GM12878 (cell line): ENCODE measurements at regions not wholly inside any gene's neighbourhood (a gene's known extent, or its start where the extent isn't known, plus 50 kb on each side); places are given as distances from the start of the nearest gene placed in this dataset.

Source experiments
- ATAC-seq: fragments of 200-7000 bp; cut with Tn5 transposase; 3 replicates; pipeline ENCODE4 v1.9.1; 2020; ENCODE audit warnings: mild to moderate bottlenecking, moderate library complexity
- BruUV-seq: library from RNA; stranded (reverse); fragments of 400-500 nt; replicated peaks from 2 replicates; lab custom pipeline; 2021; lab: Mats Ljungman, UMichigan
- CTCF ChIA-PET: fragments of 300-600 bp; sonication (Branson Sonifier 250); formaldehyde crosslinking; extraction: SDS; loops from one replicate; lab custom pipeline; 2021; ENCODE audit warnings: inconsistent platforms; lab: Yijun Ruan, JAX
- POLR2A ChIA-PET: fragments of 350-600 bp; formaldehyde crosslinking; extraction: SDS; loops from one replicate; lab custom pipeline; 2021; ENCODE audit warnings: inconsistent platforms; lab: Charles Lee
- RAD21 ChIA-PET: fragments of 300-600 bp; sonication (Branson Sonifier 250); formaldehyde crosslinking; loops from one replicate; lab custom pipeline; 2023; ENCODE audit warnings: antibody characterized with exemption; ENCODE audit not compliant: unreplicated experiment; lab: Charles Lee
- SMC1A ChIA-PET: fragments of 300-600 bp; sonication (Branson Sonifier 250); formaldehyde crosslinking; loops from one replicate; lab custom pipeline; 2023; ENCODE audit not compliant: unreplicated experiment, uncharacterized antibody; lab: Charles Lee
- DNase-seq: peaks from one replicate; pipeline ENCODE4 v3.0.0-alpha.2; 2011; ENCODE audit warnings: low read depth, low spot score
- FAIRE-seq: peaks from 3 replicates; lab custom pipeline; 2011; peaks lifted over from hg19 to GRCh38; lab: Jason Lieb, UNC
- H2AFZ ChIP-seq: 2 replicates; pipeline ENCODE4 v1.6.0; 2011; ENCODE audit warnings: low read depth, low read length, control low read depth; ENCODE audit not compliant: control insufficient read depth
- H3K27ac ChIP-seq: 2 replicates; pipeline ENCODE4 v1.5.1; 2011; ENCODE audit warnings: control low read depth; ENCODE audit not compliant: control insufficient read depth, insufficient read depth
- H3K27me3 ChIP-seq, 2 experiments: replicated peaks in 1 of 2; 2 replicates each; pipeline versions ENCODE4 v1.6.0 to v1.6.1; 2011; ENCODE audit warnings: low read length in 1 of 2; ENCODE audit not compliant: control insufficient read depth in 2 of 2, insufficient read depth in 2 of 2
- H3K36me3 ChIP-seq, 2 experiments: 2 replicates each; pipeline ENCODE4 v1.5.1; 2011; ENCODE audit warnings: low read length in 1 of 2; ENCODE audit not compliant: control insufficient read depth in 2 of 2, insufficient read depth in 2 of 2
- H3K4me1 ChIP-seq: 2 replicates; pipeline ENCODE4 v1.6.1; 2011; ENCODE audit warnings: mild to moderate bottlenecking, low read length, moderate library complexity, mixed read lengths; ENCODE audit not compliant: control insufficient read depth, insufficient read depth
- H3K4me2 ChIP-seq: 2 replicates; pipeline ENCODE4 v1.6.0; 2011; ENCODE audit warnings: control low read depth; ENCODE audit not compliant: control insufficient read depth, insufficient read depth
- H3K4me3 ChIP-seq: fragments of 200-600 bp; sonication (generic); 2 replicates; pipeline ENCODE4 v1.5.1; 2016
- H3K79me2 ChIP-seq: 2 replicates; pipeline ENCODE4 v1.6.0; 2011; ENCODE audit warnings: low read length; ENCODE audit not compliant: control insufficient read depth, insufficient read depth
- H3K9ac ChIP-seq: 2 replicates; pipeline ENCODE4 v1.8.0; 2011; ENCODE audit warnings: low read length, control low read depth, mixed read lengths; ENCODE audit not compliant: control insufficient read depth, insufficient read depth
- H3K9me3 ChIP-seq: replicated peaks from 3 replicates; pipeline ENCODE4 v1.5.1; 2011; ENCODE audit warnings: mild to moderate bottlenecking, low read length; ENCODE audit not compliant: control insufficient read depth, insufficient read depth
- H4K20me1 ChIP-seq: 2 replicates; pipeline ENCODE4 v1.6.0; 2011; ENCODE audit not compliant: control insufficient read depth, insufficient read depth
- CBFB ChIP-seq: IDR thresholded peaks from 2 replicates; pipeline ENCODE4 v1.6.1; 2016; ENCODE audit warnings: antibody characterized with exemption, low read depth
- EED ChIP-seq: sonication (generic); IDR thresholded peaks from 2 replicates; pipeline ENCODE4 v1.6.1; 2016; ENCODE audit warnings: antibody characterized with exemption, low read depth
- FOS ChIP-seq: IDR thresholded peaks from 3 replicates; pipeline ENCODE4 v1.6.1; 2011; ENCODE audit warnings: borderline replicate concordance; ENCODE audit not compliant: insufficient read length; ENCODE audit errors: extremely low read depth
- GATAD2B ChIP-seq: fragments of 450-650 bp; conservative IDR thresholded peaks from 2 replicates; pipeline ENCODE4 v1.6.1; 2017; ENCODE audit warnings: low read depth, mild to moderate bottlenecking, moderate library complexity
- PKNOX1 ChIP-seq: fragments of 450-650 bp; IDR thresholded peaks from 2 replicates; pipeline ENCODE4 v1.6.1; 2016; ENCODE audit warnings: mild to moderate bottlenecking
- RBBP5 ChIP-seq: fragments of 200-600 bp; sonication (generic); conservative IDR thresholded peaks from 2 replicates; pipeline ENCODE4 v1.6.1; 2016
- SREBF1 ChIP-seq: IDR thresholded peaks from 2 replicates; pipeline ENCODE4 v1.6.1; 2012; ENCODE audit warnings: mild to moderate bottlenecking, low read length
- SUZ12 ChIP-seq: fragments of 200-600 bp; sonication (generic); IDR thresholded peaks from one replicate; pipeline ENCODE4 v1.6.1; 2018; ENCODE audit warnings: antibody characterized with exemption, mild to moderate bottlenecking; ENCODE audit not compliant: unreplicated experiment
- ZBED1 ChIP-seq: IDR thresholded peaks from 2 replicates; pipeline ENCODE4 v1.6.1; 2016; ENCODE audit warnings: borderline replicate concordance
- ZNF274 ChIP-seq: IDR thresholded peaks from one replicate; pipeline ENCODE4 v1.8.0; 2011; ENCODE audit not compliant: insufficient read length, insufficient read depth
- WGBS: methylation state at CpG from one replicate; pipeline ENCODE4 v1.1.6; 2016; ENCODE audit warnings: low lambda C conversion rate; ENCODE audit not compliant: insufficient replicate concordance, insufficient coverage; ENCODE audit errors: missing lambda C conversion rate; 5-methylcytosine and 5-hydroxymethylcytosine counted together
- in situ Hi-C: fragments of 300-500 bp; cut with MboI; formaldehyde crosslinking; loops from 9 replicates; pipeline ENCODE4 v1.14.3; 2018; ENCODE audit warnings: mixed read lengths
- intact Hi-C: fragments of 100-400 bp; cut with micrococcal nuclease; formaldehyde crosslinking; loops from one replicate; pipeline ENCODE4 v1.14.2; 2022; ENCODE audit not compliant: unreplicated experiment
- TF ChIP-seq, protein P1 (sequence below): fragments of 450-650 bp; IDR thresholded peaks from 2 replicates; pipeline ENCODE4 v1.6.1; 2016; ENCODE audit warnings: mild to moderate bottlenecking, moderate library complexity, borderline replicate concordance
- TF ChIP-seq, protein P2 (sequence below): fragments of 450-650 bp; IDR thresholded peaks from 2 replicates; pipeline ENCODE4 v1.6.1; 2017; ENCODE audit warnings: borderline replicate concordance
- TF ChIP-seq, protein P3 (sequence below): IDR thresholded peaks from 2 replicates; pipeline ENCODE4 v1.6.1; 2012; ENCODE audit warnings: low read depth, low read length, improper control_type of control experiment

GRCh38 chr3:72011485-72011884 lies 226.5 kb upstream of the PROK2 start:
- Histone ChIP-seq H3K27me3 (no peaks in the 10 kb centered on the region), H2AFZ (no peak overlapping the region), H3K79me2 (no peaks in the 10 kb centered on the region)
- in situ Hi-C loops: no loop called here
- intact Hi-C loops: no loop called here
- 62% methylated on average over 4 of the region's 4 CpGs for WGBS
- ATAC-seq (no peak), FAIRE-seq (no peak)
- ChIA-PET SMC1A (no interaction called here), CTCF (no interaction called here)
- no peak for TF ChIP-seq PKNOX1
- no peak for TF ChIP-seq ZNF274
- TF ChIP-seq, protein P1, sequence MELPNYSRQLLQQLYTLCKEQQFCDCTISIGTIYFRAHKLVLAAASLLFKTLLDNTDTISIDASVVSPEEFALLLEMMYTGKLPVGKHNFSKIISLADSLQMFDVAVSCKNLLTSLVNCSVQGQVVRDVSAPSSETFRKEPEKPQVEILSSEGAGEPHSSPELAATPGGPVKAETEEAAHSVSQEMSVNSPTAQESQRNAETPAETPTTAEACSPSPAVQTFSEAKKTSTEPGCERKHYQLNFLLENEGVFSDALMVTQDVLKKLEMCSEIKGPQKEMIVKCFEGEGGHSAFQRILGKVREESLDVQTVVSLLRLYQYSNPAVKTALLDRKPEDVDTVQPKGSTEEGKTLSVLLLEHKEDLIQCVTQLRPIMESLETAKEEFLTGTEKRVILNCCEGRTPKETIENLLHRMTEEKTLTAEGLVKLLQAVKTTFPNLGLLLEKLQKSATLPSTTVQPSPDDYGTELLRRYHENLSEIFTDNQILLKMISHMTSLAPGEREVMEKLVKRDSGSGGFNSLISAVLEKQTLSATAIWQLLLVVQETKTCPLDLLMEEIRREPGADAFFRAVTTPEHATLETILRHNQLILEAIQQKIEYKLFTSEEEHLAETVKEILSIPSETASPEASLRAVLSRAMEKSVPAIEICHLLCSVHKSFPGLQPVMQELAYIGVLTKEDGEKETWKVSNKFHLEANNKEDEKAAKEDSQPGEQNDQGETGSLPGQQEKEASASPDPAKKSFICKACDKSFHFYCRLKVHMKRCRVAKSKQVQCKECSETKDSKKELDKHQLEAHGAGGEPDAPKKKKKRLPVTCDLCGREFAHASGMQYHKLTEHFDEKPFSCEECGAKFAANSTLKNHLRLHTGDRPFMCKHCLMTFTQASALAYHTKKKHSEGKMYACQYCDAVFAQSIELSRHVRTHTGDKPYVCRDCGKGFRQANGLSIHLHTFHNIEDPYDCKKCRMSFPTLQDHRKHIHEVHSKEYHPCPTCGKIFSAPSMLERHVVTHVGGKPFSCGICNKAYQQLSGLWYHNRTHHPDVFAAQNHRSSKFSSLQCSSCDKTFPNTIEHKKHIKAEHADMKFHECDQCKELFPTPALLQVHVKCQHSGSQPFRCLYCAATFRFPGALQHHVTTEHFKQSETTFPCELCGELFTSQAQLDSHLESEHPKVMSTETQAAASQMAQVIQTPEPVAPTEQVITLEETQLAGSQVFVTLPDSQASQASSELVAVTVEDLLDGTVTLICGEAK: no peak
- no peak for TF ChIP-seq SUZ12
- no peak for TF ChIP-seq FOS
- TF ChIP-seq ZBED1: no peak
- no peak for TF ChIP-seq EED
- no peak for TF ChIP-seq GATAD2B
- TF ChIP-seq RBBP5: no peak
- TF ChIP-seq CBFB: no peak
- TF ChIP-seq, protein P2, sequence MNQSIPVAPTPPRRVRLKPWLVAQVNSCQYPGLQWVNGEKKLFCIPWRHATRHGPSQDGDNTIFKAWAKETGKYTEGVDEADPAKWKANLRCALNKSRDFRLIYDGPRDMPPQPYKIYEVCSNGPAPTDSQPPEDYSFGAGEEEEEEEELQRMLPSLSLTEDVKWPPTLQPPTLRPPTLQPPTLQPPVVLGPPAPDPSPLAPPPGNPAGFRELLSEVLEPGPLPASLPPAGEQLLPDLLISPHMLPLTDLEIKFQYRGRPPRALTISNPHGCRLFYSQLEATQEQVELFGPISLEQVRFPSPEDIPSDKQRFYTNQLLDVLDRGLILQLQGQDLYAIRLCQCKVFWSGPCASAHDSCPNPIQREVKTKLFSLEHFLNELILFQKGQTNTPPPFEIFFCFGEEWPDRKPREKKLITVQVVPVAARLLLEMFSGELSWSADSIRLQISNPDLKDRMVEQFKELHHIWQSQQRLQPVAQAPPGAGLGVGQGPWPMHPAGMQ: no peak
- no peak for TF ChIP-seq SREBF1
- TF ChIP-seq, protein P3, sequence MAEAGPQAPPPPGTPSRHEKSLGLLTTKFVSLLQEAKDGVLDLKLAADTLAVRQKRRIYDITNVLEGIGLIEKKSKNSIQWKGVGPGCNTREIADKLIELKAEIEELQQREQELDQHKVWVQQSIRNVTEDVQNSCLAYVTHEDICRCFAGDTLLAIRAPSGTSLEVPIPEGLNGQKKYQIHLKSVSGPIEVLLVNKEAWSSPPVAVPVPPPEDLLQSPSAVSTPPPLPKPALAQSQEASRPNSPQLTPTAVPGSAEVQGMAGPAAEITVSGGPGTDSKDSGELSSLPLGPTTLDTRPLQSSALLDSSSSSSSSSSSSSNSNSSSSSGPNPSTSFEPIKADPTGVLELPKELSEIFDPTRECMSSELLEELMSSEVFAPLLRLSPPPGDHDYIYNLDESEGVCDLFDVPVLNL: no peak
- TF ChIP-seq, all 136 proteins: peak for 0
- Histone ChIP-seq H3K4me1 (peaks cover 35% of the 10 kb centered on the region), H3K27ac (no peak overlapping the region), H3K4me2 (no peak overlapping the region), H3K9ac (no peak overlapping the region), H4K20me1 (no peaks in the 10 kb centered on the region), H3K4me3 (no peak overlapping the region), H3K36me3 (no peaks in the 10 kb centered on the region), H3K9me3 (peaks cover 2% of the 10 kb centered on the region; the same call in 2 of the 3 replicates)
- POLR2A ChIA-PET: no interaction called here
- BruUV-seq: no TSS peak
- DNase-seq: no peak
- RAD21 ChIA-PET: no interaction called here
